ENCODE measurements at regions not wholly inside any gene's neighbourhood (a gene's known extent, or its start where the extent isn't known, plus 50 kb on each side); places are given as distances from the start of the nearest gene placed in this dataset.

DNA sequence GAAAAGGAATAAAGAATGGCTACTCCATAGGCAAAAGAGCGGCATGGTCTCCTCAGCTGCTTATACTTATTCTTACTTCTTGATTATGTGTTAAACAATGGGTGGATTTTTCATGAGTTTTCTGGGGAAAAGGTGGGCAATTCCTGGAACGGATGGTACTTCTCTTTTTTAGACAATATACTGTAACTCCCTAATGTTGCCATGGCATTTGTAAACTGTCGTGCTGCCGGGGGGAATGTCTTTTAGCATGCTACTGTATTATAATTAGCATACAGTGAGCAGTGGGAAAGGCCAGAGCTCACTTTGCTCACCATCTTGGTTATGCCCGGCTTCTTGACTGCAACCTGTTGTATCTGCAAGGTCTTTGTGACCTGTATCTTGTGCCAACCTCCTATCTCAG, 372.1 kb upstream of the AKR1E2 start:
- TF ChIP-seq CTCF (IDR thresholded peaks at IDR 0.05; ENCODE audit: borderline replicate concordance, extremely low read depth, low read length, poor library complexity, severe bottlenecking): no peak
- TF ChIP-seq EZH2 (IDR thresholded peaks at IDR 0.05; ENCODE audit: borderline replicate concordance, low read depth, low read length, severe bottlenecking): no peak

All from DND-41 (cell line).